ENCODE measurements at regions not wholly inside any gene's neighbourhood (a gene's known extent, or its start where the extent isn't known, plus 50 kb on each side); places are given as distances from the start of the nearest gene placed in this dataset.
"Not testable (repeated sequence)": the region's sequence is repeated elsewhere in the genome, so short reads cannot be mapped to it uniquely, and the experiment has no call there.

DNA sequence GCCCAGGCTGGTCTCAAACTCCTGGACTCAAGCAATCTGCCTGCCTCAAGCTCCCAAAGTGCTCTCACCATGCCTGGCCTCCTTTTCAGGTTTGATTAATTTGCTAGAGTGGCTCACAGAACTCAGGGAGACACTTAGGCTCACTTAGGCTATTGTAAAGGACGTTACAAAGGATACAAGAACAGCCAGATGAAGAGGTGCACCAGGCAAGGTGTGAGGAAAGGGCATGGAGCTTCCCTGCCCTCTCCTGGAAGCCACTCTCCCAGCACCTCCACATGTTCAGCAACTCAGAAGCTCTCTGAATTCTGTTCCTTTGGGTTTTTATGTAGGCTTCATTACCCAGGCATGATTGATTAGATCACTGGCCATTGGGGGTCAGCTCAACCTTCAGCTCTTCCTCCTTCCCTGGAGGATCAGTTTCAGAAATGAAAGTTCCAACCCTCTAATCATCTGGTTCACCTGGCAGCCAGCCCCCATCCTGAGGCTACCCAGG lies 78.7 kb upstream of the RGPD5 start:
- WGBS, 3 donors = 33 to 57% (median 38%) methylated on average over 1 of the region's 1 CpG
- Histone ChIP-seq H3K27me3 (ENCODE audit: insufficient read depth in 3 of 3, low read length in 2 of 3) (no peaks in the 10 kb centered on the region), H3K9me3 (no peaks in the 10 kb centered on the region), H3K4me1 (peaks cover 4% of the 10 kb centered on the region), H3K27ac (no peak overlapping the region), H3K36me3 (ENCODE audit: insufficient read depth in 1 of 2, low read depth in 1 of 2) (no peaks in the 10 kb centered on the region), H3K4me3 (no peak overlapping the region)
- DNase-seq (no peak), ATAC-seq (no peak)
- intact Hi-C loops (cut with DNase I) = loop anchor here in 1 of 2 donors (5.0 kb wide), 1 partner anchor 168 kb away; no protein-coding TSS in a partner anchor
- TF ChIP-seq, protein P1, sequence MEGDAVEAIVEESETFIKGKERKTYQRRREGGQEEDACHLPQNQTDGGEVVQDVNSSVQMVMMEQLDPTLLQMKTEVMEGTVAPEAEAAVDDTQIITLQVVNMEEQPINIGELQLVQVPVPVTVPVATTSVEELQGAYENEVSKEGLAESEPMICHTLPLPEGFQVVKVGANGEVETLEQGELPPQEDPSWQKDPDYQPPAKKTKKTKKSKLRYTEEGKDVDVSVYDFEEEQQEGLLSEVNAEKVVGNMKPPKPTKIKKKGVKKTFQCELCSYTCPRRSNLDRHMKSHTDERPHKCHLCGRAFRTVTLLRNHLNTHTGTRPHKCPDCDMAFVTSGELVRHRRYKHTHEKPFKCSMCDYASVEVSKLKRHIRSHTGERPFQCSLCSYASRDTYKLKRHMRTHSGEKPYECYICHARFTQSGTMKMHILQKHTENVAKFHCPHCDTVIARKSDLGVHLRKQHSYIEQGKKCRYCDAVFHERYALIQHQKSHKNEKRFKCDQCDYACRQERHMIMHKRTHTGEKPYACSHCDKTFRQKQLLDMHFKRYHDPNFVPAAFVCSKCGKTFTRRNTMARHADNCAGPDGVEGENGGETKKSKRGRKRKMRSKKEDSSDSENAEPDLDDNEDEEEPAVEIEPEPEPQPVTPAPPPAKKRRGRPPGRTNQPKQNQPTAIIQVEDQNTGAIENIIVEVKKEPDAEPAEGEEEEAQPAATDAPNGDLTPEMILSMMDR (IDR thresholded peaks at IDR 0.05) = peak; percentile 35

DNA sequence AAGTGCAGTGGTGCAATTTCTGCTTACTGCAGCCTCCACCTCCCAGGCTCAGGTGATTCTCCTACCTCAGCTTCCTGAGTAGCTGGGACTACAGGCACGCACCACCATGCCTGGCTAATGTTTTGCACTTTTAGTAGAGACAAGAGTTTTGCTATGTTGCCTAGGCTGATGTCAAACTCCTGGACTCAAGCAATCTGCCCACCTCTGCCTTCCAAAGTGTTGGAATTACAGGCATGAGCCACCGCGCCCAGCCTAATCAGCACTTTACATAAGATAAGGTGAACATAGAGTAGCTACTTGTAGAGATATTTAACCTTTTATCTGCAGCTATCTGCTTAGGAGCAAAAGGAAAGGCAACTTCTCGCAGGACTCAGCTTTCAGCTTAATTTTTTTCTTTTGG lies 77.5 kb upstream of the RGPD5 start:
- H3K9me3 ChIP-seq; H3K36me3 ChIP-seq (ENCODE audit: insufficient read depth in 1 of 2, low read depth in 1 of 2); H3K4me3 ChIP-seq; H3K27me3 ChIP-seq (ENCODE audit: insufficient read depth in 3 of 3, low read length in 2 of 3); DNase-seq; H3K27ac ChIP-seq; ATAC-seq; H3K4me1 ChIP-seq: not testable (repeated sequence)
- intact Hi-C loops (cut with DNase I) = loop anchor here in 1 of 2 donors (5.0 kb wide), 1 partner anchor 169 kb away; no protein-coding TSS in a partner anchor
- 89 to 97% (median 93%) methylated on average over 4 of the region's 4 CpGs for WGBS, 3 donors

DNA sequence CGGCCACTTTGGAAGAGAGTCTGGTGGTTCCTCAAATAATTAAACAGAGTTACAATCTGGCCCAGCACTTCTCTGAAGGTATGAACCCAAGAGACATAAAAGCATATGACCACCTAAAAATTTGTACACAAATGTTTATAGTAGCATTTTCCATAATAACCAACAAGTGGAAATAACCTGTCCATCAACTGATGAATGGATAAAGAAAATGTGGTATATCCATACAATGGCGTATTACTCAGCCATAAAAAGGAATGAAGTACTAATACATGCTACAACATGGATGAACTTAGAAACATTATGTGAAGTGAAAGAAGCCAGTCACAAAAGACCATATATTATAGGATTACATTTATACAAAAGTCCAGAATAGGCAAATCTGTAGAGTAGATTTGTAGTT lies 76.0 kb upstream of the RGPD5 start:
- intact Hi-C loops (cut with DNase I) = loop anchor here in 1 of 2 donors (5.0 kb wide), 1 partner anchor 171 kb away; no protein-coding TSS in a partner anchor
- H3K27ac ChIP-seq = no peak overlapping the region
- no peaks in the 10 kb centered on the region for H3K27me3 ChIP-seq (ENCODE audit: insufficient read depth in 3 of 3, low read length in 2 of 3)
- no peak overlapping the region for H3K4me3 ChIP-seq
- 95 to 98% (median 95%) methylated on average over 2 of the region's 2 CpGs for WGBS, 3 donors
- ATAC-seq = no peak
- no peaks in the 10 kb centered on the region for H3K9me3 ChIP-seq
- H3K36me3 ChIP-seq (ENCODE audit: insufficient read depth in 1 of 2, low read depth in 1 of 2) = no peaks in the 10 kb centered on the region
- DNase-seq = no peak
- TF ChIP-seq, protein P1 (IDR thresholded peaks at IDR 0.05) = no peak
- peaks cover 4% of the 10 kb centered on the region for H3K4me1 ChIP-seq

DNA sequence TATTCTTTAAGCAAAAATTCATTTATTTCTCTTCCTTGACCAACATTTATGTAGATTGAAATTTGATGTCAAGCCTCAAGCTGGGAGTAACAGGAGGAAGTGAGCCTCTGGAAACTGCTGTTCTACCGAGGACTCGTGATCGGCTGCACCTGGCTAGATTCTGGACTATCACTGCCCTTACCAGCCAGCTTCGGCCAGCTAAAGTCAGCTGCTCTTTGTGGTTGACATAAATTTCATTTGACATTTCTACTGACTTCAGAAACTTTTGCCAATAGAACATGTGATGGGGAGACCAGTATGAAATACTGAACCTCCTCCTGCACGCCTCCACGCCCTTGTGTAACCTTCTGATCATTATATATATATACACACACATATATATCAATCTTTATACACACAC lies 74.2 kb upstream of the RGPD5 start:
- intact Hi-C loops (cut with DNase I) = loop anchor here in 1 of 2 donors (5.0 kb wide), 1 partner anchor 173 kb away; no protein-coding TSS in a partner anchor
- peak overlapping the region; percentile 56 for H3K27ac ChIP-seq
- peaks cover 4% of the 10 kb centered on the region for H3K4me1 ChIP-seq
- WGBS, 3 donors = 27 to 35% (median 28%) methylated on average over 6 of the region's 6 CpGs
- H3K27me3 ChIP-seq (ENCODE audit: insufficient read depth in 3 of 3, low read length in 2 of 3) = no peaks in the 10 kb centered on the region
- TF ChIP-seq, protein P1 (IDR thresholded peaks at IDR 0.05) = no peak
- H3K4me3 ChIP-seq = no peak overlapping the region
- H3K9me3 ChIP-seq = no peaks in the 10 kb centered on the region
- ATAC-seq (peak; percentile 44 to 93 (median 81)), DNase-seq (no peak)
- H3K36me3 ChIP-seq (ENCODE audit: insufficient read depth in 1 of 2, low read depth in 1 of 2) = no peaks in the 10 kb centered on the region

DNA sequence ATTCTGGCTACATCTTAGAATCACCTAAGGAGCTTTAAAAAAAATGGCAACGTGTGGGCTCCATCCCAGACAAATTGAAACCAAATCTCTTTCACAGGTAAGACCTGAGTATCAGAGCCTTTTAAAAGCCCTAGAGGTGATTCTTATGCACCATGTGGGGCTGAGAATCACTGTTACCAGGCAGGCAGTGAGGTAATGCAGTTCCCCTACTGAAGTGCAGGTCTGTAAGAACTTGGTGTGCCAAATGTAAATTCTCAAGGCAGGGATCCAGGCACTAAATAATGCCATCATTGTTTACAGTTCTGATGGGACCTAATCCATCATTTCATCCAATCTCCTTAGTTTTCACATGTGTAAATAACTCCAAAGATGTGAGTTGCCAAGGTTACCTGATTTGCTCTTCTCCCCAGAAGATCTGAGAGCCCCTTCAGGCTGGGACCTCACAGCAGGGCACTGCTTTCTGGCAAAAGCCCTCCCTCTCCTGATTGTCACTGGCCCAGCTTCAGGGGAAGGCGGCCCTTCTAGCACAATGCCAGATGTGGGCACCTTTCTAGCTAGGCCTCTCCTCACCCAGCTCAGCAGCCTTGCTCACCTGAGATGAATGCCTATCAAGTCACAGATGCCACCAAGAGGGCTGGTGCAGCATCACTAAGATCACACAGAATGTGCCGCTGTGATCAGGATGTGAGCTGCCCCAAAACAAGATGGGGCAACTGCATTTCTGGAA lies 73.6 kb upstream of the RGPD5 start:
- H3K36me3 ChIP-seq (ENCODE audit: insufficient read depth in 1 of 2, low read depth in 1 of 2) = no peaks in the 10 kb centered on the region
- ATAC-seq = no peak
- H3K9me3 ChIP-seq = no peaks in the 10 kb centered on the region
- no peak overlapping the region for H3K4me3 ChIP-seq
- whole genome bisulfite sequencing, 3 donors = 72 to 83% (median 79%) methylated on average over 3 of the region's 3 CpGs
- peaks cover 4% of the 10 kb centered on the region for H3K4me1 ChIP-seq
- TF ChIP-seq, protein P1 (IDR thresholded peaks at IDR 0.05) = no peak
- no peaks in the 10 kb centered on the region for H3K27me3 ChIP-seq (ENCODE audit: insufficient read depth in 3 of 3, low read length in 2 of 3)
- no peak for DNase-seq
- intact Hi-C loops (cut with DNase I) = no loop called here
- no peak overlapping the region for H3K27ac ChIP-seq

Measured in psoas muscle (tissue), 7 donors.